HG02885 (cell line): ENCODE measurements at regions not wholly inside any gene's neighbourhood (a gene's known extent, or its start where the extent isn't known, plus 50 kb on each side); places are given as distances from the start of the nearest gene placed in this dataset.

Experiments
- ATAC-seq: cut with Tn5 transposase; IDR thresholded peaks from one replicate; pipeline ENCODE4 v1.9.1; 2021; ENCODE audit warnings: mild to moderate bottlenecking; ENCODE audit not compliant: unreplicated experiment, poor library complexity

DNA sequence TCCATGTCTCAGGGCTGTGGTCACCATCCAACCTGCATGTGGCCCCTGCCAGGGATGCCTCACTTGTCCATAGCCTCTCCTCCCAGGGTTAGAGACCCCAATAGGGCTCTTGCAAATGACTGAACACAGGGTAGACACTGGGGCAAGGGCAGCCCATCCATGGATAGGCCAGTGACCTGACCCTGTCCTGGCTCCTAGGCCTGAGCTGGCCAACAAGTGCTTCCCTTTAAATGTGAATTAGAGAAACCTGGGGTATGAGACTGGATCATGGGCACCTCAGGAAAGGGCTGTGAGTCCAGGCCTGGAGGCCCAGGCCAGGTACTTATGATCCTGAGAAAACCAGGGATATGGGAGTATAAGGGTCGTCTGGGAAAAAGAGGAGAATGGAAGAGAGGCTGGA lies 64.5 kb downstream of the COPS8 start:
- no peak for ATAC-seq

DNA sequence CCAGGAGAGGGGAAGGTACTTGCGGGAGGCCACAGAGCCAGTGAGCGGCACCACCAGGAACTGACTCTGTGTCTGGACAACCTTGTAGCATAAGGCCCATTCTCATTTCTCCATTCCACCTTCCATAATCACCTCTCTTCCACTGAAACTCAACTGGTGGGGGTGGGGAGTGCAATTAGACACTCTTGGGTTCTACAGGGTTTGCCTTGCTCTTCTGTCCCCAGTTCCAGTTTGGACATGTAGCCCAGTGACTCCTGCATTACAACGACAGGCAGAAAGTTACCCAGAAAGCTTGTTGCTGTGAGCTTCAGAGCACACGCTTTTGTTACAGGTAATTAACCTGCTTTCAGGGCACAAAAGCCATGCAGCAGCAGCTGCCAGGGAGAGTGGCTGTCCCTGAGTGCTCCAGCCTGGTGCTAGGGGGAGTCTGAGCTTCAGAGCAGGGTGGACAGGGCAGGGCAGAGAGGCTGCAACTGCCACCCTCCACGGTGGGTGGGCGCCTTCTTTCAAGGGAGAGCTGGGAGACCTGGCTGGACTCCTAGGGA lies 65.2 kb downstream of the COPS8 start:
- no peak for ATAC-seq

GRCh38 chr2:237152361-237152760 lies 66.7 kb downstream of the COPS8 start:
- ATAC-seq: no peak

DNA sequence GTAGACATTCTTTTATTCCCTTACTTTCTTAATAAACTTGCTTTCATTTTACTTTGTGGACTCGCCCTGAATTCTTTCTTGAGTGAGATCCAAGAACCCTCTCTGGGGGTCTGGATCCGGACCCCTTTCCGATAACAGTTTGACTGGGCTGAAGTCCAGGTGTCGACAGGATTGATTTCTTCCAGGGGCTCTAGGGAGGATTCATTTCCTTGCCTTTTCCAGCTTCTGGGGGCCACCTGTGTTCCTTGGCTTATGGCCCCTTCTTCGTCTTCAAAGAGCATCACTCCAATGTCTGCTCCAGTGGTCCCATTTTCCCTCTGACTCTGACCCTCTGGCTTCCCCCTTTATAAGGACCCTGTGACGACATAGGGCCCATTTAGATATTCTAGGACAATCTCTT lies 67.5 kb downstream of the COPS8 start:
- ATAC-seq: no peak

GRCh38 chr2:237154082-237154638 lies 68.5 kb downstream of the COPS8 start:
- ATAC-seq: no peak

DNA sequence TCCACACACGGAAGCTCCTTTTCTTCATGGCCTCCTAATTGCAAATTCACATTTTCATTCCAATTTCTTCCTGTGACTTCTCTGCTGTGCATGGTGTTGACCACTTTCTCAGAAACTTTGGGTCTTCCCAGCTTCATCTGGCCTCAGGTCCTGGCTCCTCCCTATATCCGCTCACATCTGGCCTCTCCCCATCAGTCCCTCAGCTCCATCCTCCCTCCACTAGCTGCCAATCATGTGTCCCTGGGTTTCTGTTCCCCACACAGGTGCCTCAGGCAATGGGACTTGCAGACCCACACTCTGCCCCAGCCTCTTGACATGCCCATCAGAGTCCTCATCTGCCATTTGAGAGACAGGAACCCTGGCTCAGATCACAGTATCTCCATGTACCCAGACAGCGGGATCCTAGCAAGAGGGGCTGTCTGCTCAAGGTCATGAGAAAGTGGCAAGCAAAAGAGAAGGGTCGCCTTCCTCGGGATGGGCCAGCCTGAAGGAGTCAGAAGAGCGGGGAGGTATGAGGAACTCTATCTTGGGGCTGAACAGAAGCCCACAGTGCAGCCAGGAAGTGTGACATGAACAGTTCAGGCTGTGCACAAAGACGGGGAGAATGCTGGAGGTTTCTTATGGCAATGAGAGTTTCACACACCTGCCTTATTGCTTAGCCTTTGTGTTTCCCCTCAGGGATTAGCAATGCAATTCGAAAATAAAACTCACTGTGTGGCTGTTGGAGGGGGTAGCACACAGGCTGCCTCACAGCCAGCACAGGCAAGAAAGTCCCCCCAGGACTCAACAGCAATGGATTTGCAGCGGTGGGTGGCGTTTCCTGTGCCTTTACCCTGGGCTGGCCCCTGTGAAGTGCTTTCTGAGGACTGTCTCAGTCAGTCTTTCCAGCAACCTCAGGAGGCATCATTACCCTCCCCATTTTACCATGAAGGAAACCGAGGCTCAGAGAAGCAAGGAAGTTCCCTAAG lies 69.5 kb downstream of the COPS8 start:
- ATAC-seq: no peak

- no peak for ATAC-seq
Measured at GRCh38 chr2:237156031-237156856, 70.6 kb downstream of the COPS8 start.

GRCh38 chr2:237156857-237157779 lies 71.4 kb downstream of the COPS8 start:
- ATAC-seq: no peak

- no peak for ATAC-seq
Measured at GRCh38 chr2:237157780-237158102, 72.1 kb downstream of the COPS8 start.

GRCh38 chr2:237158194-237158593 lies 72.5 kb downstream of the COPS8 start:
- ATAC-seq: no peak

- no peak for ATAC-seq
Measured at GRCh38 chr2:237159006-237159911, 73.6 kb downstream of the COPS8 start.

- no peak for ATAC-seq
Measured at GRCh38 chr2:237160271-237160919, 74.7 kb downstream of the COPS8 start.

- ATAC-seq: no peak
Measured at GRCh38 chr2:237161189-237161588, 75.5 kb downstream of the COPS8 start.

DNA sequence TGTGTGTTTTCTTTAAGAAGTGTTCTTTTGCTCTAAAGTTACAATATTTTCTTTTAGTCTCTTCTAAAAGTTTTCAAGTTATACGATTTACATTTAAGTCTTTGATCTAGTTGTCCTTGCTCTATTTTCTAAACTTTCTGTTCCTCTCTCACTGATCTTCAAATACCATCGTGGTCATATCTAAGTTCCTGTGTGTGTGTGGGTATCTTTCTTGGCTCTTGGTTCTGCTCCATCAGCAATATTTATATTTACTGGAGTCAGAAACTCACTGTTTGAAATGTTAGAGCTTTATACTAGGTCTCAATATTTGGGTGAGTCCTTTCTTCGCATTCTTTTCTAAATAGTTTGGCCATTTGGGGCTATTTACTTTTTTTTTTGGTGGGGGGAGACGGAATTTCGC lies 77.3 kb downstream of the COPS8 start:
- ATAC-seq: no peak

DNA sequence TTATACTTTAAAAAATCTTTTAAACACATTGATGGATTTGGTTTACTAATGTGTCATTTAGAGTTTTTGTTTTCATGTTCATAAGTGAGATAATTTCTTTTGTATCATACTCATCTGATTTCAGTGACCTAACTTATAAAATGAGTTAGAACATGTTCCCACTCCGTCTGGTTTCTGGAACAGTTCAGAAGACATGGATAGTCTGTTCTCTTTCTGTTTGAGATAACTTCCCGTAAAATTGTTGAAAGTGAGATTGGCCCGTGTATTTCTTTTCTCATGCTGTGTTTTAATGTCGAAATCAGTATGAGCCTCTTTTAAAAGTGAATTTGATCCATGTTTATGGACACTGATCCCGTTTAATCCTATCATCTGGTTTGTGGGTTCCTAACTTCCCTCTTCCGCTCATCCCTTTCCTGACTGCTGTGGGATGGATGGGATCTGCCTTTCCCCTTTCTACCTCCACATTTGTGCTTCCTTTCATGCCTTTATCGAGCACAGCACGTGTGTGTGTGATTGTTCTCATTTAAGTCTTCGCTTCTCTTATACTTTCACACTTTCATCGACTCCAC lies 78.9 kb downstream of the COPS8 start:
- ATAC-seq: no peak

GRCh38 chr2:237165405-237166276 lies 80.0 kb downstream of the COPS8 start:
- ATAC-seq: no peak

DNA sequence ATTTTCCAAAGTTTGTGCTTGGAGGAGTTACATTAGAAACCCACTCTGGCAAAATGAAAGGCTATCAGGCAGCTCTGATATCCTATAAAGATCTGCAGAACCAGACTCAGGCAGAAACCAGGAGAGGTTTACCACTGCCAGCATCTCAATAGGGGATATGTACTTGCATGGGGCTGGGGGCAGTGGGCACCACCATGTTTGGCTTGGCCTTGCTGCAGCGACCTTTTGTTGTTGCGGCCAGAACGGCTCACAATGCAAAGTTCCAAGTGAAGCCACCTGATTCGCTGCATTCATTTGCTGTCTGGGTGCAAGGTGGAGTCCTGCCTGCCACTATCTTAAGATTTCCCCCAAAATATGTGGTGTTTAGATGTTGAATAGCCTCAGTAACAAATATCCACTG lies 81.3 kb downstream of the COPS8 start:
- no peak for ATAC-seq
